ENCODE measurements at regions not wholly inside any gene's neighbourhood (a gene's known extent, or its start where the extent isn't known, plus 50 kb on each side); places are given as distances from the start of the nearest gene placed in this dataset.

- TF ChIP-seq ZNF449 (tag by site-specific recombination; IDR thresholded peaks at IDR 0.05) (no peak), ZNF16 (tag by site-specific recombination; IDR thresholded peaks at IDR 0.05; ENCODE audit: low read depth) (no peak), TRIM28 (IDR thresholded peaks at IDR 0.05; ENCODE audit: borderline replicate concordance, low read length) (no peak), ZBTB17 (tag by site-specific recombination; IDR thresholded peaks at IDR 0.05) (no peak), KLF16 (tag by site-specific recombination; IDR thresholded peaks at IDR 0.05) (no peak)
Measured at GRCh38 chr13:90385781-90386489, 961.6 kb upstream of the MIR17HG start (continued).

- CTCF ChIA-PET: no interaction called here
- Histone ChIP-seq H3K4me3 (ENCODE audit: low read depth, low read length) (no peak overlapping the region), H3K27ac (ENCODE audit: extremely low read depth, low read depth, low read length) (no peak overlapping the region), H3K36me3 (ENCODE audit: control insufficient read depth in 2 of 2, insufficient read depth in 1 of 2, low read length in 2 of 2) (no peaks in the 10 kb centered on the region), H3K4me1 (ENCODE audit: control insufficient read depth, insufficient read depth, low read length) (no peaks in the 10 kb centered on the region), H3K9me3 (ENCODE audit: control insufficient read depth, insufficient read depth, low read depth, low read length) (no peaks in the 10 kb centered on the region)
- POLR2A ChIA-PET: no interaction called here
- no peak for TF ChIP-seq ZNF701 (tag by site-specific recombination; IDR thresholded peaks at IDR 0.05)
Measured at GRCh38 chr13:90388887-90389452, 958.5 kb upstream of the MIR17HG start.

GRCh38 chr13:90389537-90389936, 958.0 kb upstream of the MIR17HG start:
- POLR2A ChIA-PET: no interaction called here
- Histone ChIP-seq H3K4me1 (ENCODE audit: control insufficient read depth, insufficient read depth, low read length) (no peaks in the 10 kb centered on the region), H3K9me3 (ENCODE audit: control insufficient read depth, insufficient read depth, low read depth, low read length) (no peaks in the 10 kb centered on the region), H3K36me3 (ENCODE audit: control insufficient read depth in 2 of 2, insufficient read depth in 1 of 2, low read length in 2 of 2) (no peaks in the 10 kb centered on the region), H3K27ac (ENCODE audit: extremely low read depth, low read depth, low read length) (no peak overlapping the region), H3K4me3 (ENCODE audit: low read depth, low read length) (no peak overlapping the region)
- TF ChIP-seq ZNF266 (tag by site-specific recombination; IDR thresholded peaks at IDR 0.05; ENCODE audit: low read depth) (no peak), ZNF610 (tag by site-specific recombination; IDR thresholded peaks at IDR 0.05; ENCODE audit: borderline replicate concordance) (no peak), YY1 (tag by site-specific recombination; IDR thresholded peaks at IDR 0.05) (no peak), GLI2 (tag by site-specific recombination; IDR thresholded peaks at IDR 0.05; ENCODE audit: borderline replicate concordance, low read depth) (no peak), SP7 (tag by site-specific recombination; IDR thresholded peaks at IDR 0.05) (no peak), ZNF426 (tag by site-specific recombination; IDR thresholded peaks at IDR 0.05) (no peak), ZSCAN5A (tag by site-specific recombination; IDR thresholded peaks at IDR 0.05) (no peak), ZNF214 (tag by site-specific recombination; IDR thresholded peaks at IDR 0.05; ENCODE audit: borderline replicate concordance) (no peak), ZNF175 (tag by site-specific recombination; IDR thresholded peaks at IDR 0.05) (no peak), ZNF621 (tag by site-specific recombination; IDR thresholded peaks at IDR 0.05) (no peak)
- CTCF ChIA-PET: no interaction called here

GRCh38 chr13:90393408-90393807, 954.1 kb upstream of the MIR17HG start:
- H3K9me3 ChIP-seq (ENCODE audit: control insufficient read depth, insufficient read depth, low read depth, low read length): no peaks in the 10 kb centered on the region
- no peaks in the 10 kb centered on the region for H3K4me1 ChIP-seq (ENCODE audit: control insufficient read depth, insufficient read depth, low read length)
- POLR2A ChIA-PET: no interaction called here
- H3K4me3 ChIP-seq (ENCODE audit: low read depth, low read length): no peak overlapping the region
- no peaks in the 10 kb centered on the region for H3K36me3 ChIP-seq (ENCODE audit: control insufficient read depth in 2 of 2, insufficient read depth in 1 of 2, low read length in 2 of 2)
- H3K27ac ChIP-seq (ENCODE audit: extremely low read depth, low read depth, low read length): no peak overlapping the region
- CTCF ChIA-PET: no interaction called here
- no peak for TF ChIP-seq AEBP2 (tag by site-specific recombination; IDR thresholded peaks at IDR 0.05; ENCODE audit: borderline replicate concordance)
- TF ChIP-seq ZNF211 (tag by site-specific recombination; IDR thresholded peaks at IDR 0.05; ENCODE audit: low read depth): no peak
- TF ChIP-seq PATZ1 (tag by site-specific recombination; IDR thresholded peaks at IDR 0.05): no peak
- no peak for TF ChIP-seq ZSCAN18 (tag by site-specific recombination; IDR thresholded peaks at IDR 0.05)
- no peak for TF ChIP-seq KLF9 (tag by site-specific recombination; IDR thresholded peaks at IDR 0.05; ENCODE audit: low read depth)
- no peak for TF ChIP-seq ZNF174 (tag by site-specific recombination; IDR thresholded peaks at IDR 0.05)

All from HEK293 (cell line).